GM12872 (cell line): ENCODE measurements at regions not wholly inside any gene's neighbourhood (a gene's known extent, or its start where the extent isn't known, plus 50 kb on each side); places are given as distances from the start of the nearest gene placed in this dataset.

Experiments
- TF ChIP-seq, protein P1 (sequence below): IDR thresholded peaks from 3 replicates; pipeline ENCODE4 v1.5.1; 2011; ENCODE audit warnings: low read depth, mild to moderate bottlenecking, low read length, moderate library complexity; ENCODE audit not compliant: insufficient read depth

DNA sequence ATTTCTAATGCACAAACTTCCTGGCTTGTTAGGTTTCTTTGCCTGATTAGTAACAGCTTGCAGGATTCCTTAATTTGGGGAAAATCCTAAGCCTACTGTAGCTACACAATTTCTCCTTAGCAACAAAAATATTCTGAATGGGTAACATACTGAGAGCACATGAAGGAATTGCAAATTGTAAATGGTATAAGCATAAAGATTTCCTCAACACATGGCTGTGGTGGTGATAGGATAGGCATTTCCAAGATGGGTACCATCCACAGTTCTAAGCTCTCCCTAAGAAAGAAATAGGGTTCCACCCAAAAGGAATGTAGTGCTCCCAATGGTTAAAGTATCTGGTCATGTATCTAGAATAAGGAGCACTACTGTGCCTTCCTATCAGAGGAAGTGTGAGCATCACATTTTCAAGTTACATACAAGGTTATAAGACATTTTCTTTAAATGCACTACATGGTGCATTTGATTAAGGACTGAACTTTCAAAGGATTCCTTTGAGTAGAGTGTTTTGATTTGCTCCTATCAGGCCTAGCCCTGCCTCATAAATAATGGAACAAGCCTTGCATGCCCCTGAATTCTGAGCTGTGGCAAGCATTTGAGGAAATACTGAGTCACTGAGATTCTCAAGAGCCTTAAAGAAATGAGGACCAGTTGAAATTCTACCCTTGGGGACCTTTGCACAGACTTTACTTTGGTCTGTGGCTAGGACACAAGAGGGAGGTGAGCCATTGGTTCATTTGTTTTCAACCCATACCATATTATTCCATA, 286.4 kb downstream of the PTBP2 start:
- TF ChIP-seq, protein P1, sequence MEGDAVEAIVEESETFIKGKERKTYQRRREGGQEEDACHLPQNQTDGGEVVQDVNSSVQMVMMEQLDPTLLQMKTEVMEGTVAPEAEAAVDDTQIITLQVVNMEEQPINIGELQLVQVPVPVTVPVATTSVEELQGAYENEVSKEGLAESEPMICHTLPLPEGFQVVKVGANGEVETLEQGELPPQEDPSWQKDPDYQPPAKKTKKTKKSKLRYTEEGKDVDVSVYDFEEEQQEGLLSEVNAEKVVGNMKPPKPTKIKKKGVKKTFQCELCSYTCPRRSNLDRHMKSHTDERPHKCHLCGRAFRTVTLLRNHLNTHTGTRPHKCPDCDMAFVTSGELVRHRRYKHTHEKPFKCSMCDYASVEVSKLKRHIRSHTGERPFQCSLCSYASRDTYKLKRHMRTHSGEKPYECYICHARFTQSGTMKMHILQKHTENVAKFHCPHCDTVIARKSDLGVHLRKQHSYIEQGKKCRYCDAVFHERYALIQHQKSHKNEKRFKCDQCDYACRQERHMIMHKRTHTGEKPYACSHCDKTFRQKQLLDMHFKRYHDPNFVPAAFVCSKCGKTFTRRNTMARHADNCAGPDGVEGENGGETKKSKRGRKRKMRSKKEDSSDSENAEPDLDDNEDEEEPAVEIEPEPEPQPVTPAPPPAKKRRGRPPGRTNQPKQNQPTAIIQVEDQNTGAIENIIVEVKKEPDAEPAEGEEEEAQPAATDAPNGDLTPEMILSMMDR: no peak

DNA sequence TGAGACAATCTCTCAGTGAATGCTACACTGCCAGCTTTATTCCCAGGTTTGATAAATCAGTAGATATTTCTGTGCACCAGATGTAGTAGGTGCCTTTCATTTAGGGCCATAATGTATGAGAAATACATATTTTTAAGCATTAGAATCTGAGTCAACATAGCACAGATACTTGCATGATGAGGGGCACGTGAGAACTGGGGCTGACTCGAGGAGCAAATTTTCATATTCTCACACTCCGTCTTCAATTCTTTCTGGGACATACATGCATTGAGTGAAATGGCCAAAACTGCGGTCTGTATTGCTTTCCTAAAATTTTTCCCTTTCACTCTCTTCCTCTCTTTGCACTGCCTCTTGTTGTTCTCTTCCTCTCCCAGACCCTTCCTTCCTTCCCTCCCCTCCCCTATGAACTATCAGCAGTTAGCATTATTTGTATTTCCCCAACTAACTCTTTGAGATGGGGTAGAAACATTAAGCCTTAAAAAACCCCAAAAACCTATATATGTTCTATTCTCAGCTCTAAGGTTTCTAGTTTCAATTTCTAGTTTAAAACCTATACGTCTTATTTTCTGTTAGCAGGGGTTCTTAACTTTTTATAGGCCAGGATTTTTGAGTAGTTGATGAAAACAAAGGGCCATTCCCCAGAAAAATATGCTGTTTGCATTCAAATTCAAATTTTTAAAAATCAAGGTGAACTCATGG, 289.1 kb downstream of the PTBP2 start:
- TF ChIP-seq, protein P1: no peak

DNA sequence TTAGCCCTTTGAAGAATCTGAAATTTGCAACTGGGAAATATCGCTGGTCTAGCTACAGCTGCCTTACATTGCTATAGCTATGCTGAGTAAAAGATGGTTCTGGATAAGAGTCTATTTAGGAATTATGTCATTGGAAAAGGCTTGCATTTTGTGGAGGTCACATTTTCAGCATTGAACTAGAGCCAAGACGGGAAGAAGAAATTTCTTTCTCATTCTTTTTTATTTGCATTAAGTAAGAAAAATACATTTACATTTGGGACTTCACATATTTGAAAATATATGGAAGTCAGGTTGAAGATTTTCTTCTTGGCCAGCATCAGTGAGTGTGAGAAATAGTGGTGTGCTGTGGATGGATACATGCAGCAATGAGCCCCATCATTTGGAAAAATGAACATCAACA, 291.6 kb downstream of the PTBP2 start:
- TF ChIP-seq, protein P1: no peak

DNA sequence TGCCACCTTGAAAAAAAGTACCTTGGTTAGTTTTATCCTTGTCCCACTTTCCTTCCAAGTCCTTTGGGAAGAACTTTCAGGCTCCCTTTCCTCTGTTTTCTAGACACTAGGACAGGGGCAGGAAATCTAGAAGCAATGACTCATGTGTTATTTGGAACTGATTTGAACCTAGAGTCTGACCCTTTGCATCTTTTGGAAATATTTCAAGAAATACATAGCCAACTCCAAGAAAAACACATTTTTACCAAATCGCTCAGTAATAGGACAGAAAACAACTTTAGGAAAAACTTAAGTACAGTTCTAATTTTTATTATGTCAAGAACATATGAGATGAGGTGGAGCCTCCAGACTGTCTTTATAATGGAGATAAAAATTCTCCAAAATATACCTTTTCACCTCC, 292.4 kb downstream of the PTBP2 start:
- TF ChIP-seq, protein P1: no peak

DNA sequence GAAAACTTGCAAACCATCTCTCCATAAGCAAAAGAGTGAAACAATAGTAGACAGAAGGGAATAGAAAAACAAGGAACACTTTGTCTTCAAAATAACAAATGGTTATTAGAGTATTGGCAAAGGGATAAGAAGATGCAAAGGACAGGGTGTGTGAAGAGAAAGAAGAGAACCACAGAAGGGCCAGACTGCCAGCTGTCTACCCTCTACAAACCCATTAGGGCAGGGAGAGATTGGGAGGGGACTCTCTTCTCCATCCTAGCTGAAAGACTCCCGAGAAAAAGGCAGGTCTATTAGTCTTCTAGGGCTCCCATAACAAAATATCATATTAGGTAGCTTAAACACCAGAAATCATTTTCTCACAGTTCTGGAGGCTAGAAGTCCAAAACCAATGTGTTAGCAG, 292.8 kb downstream of the PTBP2 start:
- TF ChIP-seq, protein P1: no peak

DNA sequence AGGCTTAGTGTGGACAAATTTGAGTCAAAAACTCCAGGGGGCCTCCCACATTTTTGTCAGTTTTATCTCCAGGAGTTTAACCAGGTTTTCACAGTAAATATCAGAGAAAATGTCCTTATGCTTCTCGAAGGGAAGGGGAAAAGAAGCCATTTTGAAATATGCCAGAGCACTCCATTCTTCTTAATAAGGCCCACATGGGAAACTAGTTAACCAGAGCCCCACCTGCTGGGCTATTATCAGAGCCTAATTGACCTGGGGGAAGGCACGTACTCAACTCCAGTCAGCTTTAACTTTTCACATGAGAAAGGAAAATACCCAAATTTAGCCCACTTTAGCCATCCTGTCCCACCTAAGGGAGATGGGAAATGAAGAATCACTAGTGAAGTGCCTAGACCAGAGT, 296.3 kb downstream of the PTBP2 start:
- TF ChIP-seq, protein P1: 0 out of 3 replicates have a peak, but pooled peaks have one; percentile 6
